ENCODE measurements at regions not wholly inside any gene's neighbourhood (a gene's known extent, or its start where the extent isn't known, plus 50 kb on each side); places are given as distances from the start of the nearest gene placed in this dataset.
"Not testable (repeated sequence)": the region's sequence is repeated elsewhere in the genome, so short reads cannot be mapped to it uniquely, and the experiment has no call there.

DNA sequence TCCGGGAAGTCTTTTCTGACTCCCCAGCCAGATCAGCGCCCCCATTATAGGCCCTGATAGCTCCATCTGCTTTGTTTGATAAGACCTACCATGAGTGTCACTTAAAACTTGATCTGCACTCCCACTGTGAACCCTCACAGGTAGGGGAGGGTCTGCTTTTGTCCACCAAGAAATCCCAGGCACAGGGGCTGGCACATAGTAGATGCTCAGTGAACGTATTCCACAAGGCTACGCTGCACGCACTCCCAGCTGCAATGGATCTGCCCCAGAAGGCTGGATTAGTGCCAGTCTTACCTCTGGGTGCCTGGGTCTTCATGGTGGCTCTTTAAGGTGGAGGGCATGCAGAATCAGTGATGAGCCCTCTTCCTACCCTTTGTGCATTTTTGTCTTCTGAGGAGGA lies 447.1 kb downstream of the PTPRU start:
- FAIRE-seq (no peak), DNase-seq (ENCODE audit: insufficient read length, low spot score) (no peak)
- TF ChIP-seq, protein P1, sequence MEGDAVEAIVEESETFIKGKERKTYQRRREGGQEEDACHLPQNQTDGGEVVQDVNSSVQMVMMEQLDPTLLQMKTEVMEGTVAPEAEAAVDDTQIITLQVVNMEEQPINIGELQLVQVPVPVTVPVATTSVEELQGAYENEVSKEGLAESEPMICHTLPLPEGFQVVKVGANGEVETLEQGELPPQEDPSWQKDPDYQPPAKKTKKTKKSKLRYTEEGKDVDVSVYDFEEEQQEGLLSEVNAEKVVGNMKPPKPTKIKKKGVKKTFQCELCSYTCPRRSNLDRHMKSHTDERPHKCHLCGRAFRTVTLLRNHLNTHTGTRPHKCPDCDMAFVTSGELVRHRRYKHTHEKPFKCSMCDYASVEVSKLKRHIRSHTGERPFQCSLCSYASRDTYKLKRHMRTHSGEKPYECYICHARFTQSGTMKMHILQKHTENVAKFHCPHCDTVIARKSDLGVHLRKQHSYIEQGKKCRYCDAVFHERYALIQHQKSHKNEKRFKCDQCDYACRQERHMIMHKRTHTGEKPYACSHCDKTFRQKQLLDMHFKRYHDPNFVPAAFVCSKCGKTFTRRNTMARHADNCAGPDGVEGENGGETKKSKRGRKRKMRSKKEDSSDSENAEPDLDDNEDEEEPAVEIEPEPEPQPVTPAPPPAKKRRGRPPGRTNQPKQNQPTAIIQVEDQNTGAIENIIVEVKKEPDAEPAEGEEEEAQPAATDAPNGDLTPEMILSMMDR (IDR thresholded peaks at IDR 0.05; ENCODE audit: insufficient read depth, missing control alignments): no peak

DNA sequence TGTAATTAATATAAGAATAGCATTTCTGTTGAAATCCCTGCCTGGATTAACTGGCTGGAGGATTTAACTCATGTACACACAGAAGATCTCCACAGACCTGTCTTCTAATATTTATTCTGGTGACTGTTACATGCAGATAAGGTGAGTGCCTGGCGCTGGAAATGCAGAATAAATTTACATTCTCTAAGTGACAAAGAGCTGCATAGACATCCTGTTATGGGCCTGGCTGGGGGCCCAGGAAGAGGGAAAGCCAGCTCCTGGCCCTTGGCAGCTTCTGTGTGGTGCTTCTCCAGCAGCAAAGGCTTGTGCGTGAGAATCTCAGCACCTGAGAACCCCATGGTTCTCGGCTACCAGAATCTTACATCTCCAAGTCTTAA lies 446.6 kb downstream of the PTPRU start:
- DNase-seq (ENCODE audit: insufficient read length, low spot score) (no peak), FAIRE-seq (no peak)
- TF ChIP-seq, protein P1 (IDR thresholded peaks at IDR 0.05; ENCODE audit: insufficient read depth, missing control alignments): no peak

DNA sequence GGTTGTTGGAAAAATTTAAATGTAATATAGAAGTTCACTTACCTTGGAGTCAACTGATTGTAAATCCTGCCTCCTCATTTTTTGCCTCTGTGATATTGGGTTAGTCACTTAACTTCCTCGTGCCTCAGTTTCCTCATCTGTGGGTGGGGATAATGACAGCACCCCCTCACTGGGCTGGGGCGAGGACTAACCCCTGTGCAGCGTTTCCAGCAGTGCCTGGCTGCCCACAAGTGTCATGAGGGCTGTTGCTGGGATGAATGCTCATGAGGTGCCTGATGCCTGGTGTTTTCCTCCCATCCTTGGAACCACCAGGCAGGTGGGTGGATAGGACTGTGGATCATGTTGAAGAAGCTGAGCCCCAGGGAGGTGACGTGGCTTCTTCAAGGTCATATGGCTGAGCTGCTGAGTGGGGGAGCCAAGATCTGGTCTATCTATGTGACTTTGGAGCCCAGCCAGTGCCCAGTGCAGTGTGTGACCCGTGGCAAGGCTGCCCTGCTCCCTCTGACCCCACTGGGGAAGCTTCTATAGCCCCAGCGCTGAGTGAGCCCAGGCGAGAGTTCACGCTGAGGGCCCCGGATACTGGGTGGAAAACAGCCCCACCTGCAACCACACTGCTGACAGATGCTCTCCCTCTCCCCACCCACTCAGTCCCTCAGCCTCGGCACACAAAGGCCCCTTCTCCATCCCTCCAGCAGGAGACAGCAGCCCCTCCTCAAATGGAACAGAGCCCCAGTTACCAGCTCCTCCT lies 446.0 kb downstream of the PTPRU start:
- TF ChIP-seq, protein P1 (IDR thresholded peaks at IDR 0.05; ENCODE audit: insufficient read depth, missing control alignments): peak; percentile 10
- DNase-seq (ENCODE audit: insufficient read length, low spot score): peak; percentile 80
- FAIRE-seq: no peak

DNA sequence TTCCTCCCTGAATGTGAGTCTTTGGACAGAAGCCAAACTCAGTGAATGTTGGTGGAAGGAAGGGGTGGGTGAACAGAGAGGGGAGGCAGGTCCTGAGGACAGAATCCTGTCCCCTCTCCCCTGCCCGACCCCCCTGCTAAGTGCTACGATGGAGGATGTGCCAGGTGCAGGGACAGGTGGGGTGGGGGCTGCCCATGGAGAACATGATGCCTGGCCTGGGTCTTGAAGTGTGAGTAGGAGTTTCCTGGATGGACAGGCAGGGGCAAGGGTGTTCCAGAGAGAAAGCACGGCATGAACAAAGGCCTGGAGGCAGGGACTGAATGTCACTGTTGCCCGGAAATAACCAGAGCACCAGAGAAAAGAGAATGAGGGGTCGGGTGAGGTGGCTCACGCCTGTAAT lies 445.1 kb downstream of the PTPRU start:
- FAIRE-seq: not testable (repeated sequence)

DNA sequence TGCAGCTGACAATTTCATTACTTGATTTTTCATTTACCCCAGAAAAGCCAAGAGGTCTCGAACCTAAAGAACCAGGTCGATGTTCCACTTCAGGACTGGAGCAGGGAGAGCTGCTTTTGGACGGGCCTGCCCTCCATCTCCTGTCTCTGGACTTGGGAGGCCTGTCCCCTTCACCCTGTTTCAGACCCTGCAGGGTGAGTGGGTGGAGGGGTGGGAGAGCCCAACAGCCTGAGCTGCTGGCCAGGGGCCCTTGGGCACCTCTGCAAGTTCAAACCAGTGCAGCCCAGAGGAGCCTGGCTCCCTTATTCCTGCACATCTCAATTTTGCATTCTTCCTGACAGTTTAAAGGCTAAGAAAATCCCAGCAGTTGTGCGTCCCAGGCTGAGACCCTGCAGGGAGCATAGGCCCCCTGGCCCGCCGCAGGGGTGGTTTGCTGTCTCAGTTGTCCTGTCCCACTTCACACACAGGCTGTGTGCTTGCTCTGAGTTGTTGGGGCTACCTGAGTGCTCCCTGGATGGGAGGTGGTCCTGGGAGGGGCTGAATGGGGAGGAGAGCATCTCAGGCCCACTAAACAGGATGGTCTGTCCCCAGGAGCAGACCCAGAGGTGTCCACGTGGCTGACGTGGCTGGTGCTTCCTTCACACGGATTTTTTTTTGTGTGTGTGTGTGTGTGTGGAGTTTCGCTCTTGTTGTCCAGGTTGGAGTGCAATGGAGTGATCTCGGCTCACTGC lies 443.7 kb downstream of the PTPRU start:
- TF ChIP-seq, protein P1 (IDR thresholded peaks at IDR 0.05; ENCODE audit: insufficient read depth, missing control alignments): no peak
- DNase-seq (ENCODE audit: insufficient read length, low spot score) (no peak), FAIRE-seq (no peak)

More for the DNA sequence above, 445.1 kb downstream of the PTPRU start:
- DNase-seq (ENCODE audit: insufficient read length, low spot score): not testable (repeated sequence)

DNA sequence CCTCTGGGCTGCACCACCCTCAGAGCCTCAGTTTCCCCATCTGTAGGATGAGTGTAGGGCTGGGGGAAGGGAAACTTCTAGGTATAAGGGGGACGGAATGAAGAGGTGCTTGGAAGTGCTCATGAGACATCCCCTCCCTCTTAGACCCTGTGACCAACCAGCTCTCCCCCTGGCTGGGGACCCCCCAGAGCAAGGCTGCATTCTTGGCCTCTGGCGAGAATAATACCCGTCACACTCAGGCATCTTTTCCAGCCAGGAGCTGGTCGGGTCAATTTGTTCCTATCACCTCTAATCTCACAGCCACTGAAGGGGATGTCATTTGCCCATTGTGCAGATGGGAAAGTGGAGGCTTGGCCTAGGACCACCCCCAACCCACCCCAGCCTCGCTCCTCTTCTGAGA lies 443.0 kb downstream of the PTPRU start:
- DNase-seq (ENCODE audit: insufficient read length, low spot score) (no peak), FAIRE-seq (no peak)
- TF ChIP-seq, protein P1 (IDR thresholded peaks at IDR 0.05; ENCODE audit: insufficient read depth, missing control alignments): no peak

DNA sequence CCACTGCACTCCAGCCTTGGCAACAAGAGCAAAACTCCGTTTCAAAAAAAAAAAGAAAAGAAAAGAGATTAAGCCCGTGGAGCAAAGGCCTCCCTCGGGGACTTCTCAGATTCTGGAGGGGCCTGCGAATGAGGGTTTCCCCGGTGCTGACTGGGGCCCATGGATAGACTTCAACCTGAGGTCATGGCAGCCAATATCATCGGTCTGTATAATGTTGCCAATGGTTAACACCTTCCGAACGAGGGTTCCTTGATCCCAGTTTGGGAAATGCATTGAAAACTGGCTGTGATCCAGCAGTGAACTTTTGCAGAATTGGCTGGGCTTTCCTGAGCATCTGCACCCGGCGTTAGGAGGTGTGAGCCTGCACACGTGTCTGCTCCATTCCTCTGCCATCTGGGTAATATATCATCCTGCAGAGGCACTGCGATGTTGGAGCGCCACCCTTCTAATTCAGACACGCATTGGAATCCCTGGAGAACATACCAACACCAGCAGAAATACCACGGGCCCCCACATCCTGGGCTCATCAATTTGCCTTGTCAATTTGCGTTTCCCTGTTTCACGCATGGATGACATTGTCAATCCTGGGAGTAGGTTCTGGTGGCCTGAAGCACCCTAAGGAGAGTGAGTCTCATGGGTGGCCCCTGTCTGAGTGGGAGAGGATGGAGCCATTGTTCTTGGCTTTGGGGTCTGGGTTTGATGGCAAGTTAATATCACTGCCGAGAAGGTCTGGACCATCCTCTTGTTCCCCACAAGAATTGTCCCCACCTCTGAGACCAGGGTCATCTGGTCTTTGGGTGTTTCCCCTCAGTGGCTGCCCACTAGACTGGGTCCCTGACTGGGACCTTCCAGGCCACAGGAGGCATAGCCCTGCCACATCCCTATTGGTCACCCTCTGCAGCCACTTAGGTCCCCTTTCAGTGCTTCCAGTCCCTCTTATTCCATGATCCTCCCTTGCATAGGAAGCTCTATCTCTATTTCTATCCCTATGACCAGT lies 441.0 kb downstream of the PTPRU start:
- FAIRE-seq (no peak), DNase-seq (ENCODE audit: insufficient read length, low spot score) (no peak)
- TF ChIP-seq, protein P1 (IDR thresholded peaks at IDR 0.05; ENCODE audit: insufficient read depth, missing control alignments): peak; percentile 41

All from D721Med (cell line).